ENCODE measurements at regions not wholly inside any gene's neighbourhood (a gene's known extent, or its start where the extent isn't known, plus 50 kb on each side); places are given as distances from the start of the nearest gene placed in this dataset.

DNA sequence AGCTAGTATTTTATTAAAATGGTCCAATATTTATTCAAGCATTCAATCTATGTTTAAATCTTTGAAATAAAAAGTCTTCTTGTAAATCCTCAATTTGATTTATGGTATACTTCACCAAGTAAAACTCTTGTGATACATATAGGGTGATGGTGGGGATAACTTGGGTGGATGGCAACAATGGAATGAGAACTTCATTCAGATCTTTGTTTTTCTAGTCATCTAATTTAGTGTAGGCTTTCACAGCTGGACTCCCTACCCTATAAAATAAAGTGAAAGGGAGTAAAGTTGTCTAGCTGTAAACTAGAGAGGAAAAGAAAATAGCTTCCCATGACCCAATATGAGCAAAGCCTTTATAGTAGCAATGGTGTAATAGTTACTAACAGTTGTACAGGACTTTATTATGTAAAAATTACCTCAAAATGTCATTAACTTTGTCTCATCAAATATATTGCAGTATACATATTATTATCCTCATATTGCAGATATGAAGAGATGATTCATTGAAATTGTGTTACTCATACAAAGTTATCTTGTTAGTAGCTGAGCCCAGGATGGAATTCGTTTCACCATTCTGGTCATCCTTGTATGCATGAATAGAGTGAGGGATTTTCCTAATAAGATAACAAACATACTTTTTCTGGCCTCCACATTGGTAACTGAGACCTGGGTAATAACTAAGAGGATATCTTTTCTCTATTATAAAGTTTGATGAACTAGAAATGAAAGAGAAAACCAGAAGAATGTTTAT lies 1377.7 kb upstream of the ADGRL4 start:
- DNase-seq (ENCODE audit: low spot score) = no peak

GRCh38 chr1:80375662-80376061 lies 1369.1 kb upstream of the ADGRL4 start:
- TF ChIP-seq, protein P1, sequence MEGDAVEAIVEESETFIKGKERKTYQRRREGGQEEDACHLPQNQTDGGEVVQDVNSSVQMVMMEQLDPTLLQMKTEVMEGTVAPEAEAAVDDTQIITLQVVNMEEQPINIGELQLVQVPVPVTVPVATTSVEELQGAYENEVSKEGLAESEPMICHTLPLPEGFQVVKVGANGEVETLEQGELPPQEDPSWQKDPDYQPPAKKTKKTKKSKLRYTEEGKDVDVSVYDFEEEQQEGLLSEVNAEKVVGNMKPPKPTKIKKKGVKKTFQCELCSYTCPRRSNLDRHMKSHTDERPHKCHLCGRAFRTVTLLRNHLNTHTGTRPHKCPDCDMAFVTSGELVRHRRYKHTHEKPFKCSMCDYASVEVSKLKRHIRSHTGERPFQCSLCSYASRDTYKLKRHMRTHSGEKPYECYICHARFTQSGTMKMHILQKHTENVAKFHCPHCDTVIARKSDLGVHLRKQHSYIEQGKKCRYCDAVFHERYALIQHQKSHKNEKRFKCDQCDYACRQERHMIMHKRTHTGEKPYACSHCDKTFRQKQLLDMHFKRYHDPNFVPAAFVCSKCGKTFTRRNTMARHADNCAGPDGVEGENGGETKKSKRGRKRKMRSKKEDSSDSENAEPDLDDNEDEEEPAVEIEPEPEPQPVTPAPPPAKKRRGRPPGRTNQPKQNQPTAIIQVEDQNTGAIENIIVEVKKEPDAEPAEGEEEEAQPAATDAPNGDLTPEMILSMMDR (IDR thresholded peaks at IDR 0.05; ENCODE audit: extremely low read depth, insufficient read depth, missing control alignments) = no peak
- in situ Hi-C loops (cut with MboI; ENCODE audit: low pct_unique_long_range_greater_than_20kb, low sequenced_read_pairs, unreplicated experiment) = no loop called here
- DNase-seq (ENCODE audit: low spot score) = no peak

More for the DNA sequence above, 1377.7 kb upstream of the ADGRL4 start:
- TF ChIP-seq, protein P1 (IDR thresholded peaks at IDR 0.05; ENCODE audit: extremely low read depth, insufficient read depth, missing control alignments) = no peak
- in situ Hi-C loops (cut with MboI; ENCODE audit: low pct_unique_long_range_greater_than_20kb, low sequenced_read_pairs, unreplicated experiment) = no loop called here

DNA sequence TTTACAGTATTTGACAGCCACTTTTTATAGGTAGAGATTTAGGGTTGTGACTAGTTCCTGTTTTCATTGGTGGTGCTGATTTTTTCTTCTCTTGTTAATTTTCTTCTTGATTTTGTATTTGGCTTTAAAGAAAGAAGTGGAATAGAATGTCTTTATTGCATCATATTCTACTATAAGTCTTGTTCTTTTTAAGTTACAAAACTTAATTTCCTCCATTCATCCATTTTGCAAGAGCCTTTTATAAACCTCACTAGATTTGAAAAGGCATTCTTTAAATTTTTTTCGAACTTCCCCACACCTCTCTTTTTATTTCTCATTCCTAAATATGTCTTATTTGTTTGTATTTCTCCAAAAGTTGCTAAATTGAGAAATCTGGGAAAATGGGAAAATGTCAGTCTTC lies 1368.6 kb upstream of the ADGRL4 start:
- no peak for DNase-seq (ENCODE audit: low spot score)
- TF ChIP-seq, protein P1 (IDR thresholded peaks at IDR 0.05; ENCODE audit: extremely low read depth, insufficient read depth, missing control alignments) = no peak
- in situ Hi-C loops (cut with MboI; ENCODE audit: low pct_unique_long_range_greater_than_20kb, low sequenced_read_pairs, unreplicated experiment) = no loop called here

GRCh38 chr1:80369780-80370179 lies 1363.2 kb upstream of the ADGRL4 start:
- TF ChIP-seq, protein P1 (IDR thresholded peaks at IDR 0.05; ENCODE audit: extremely low read depth, insufficient read depth, missing control alignments) = no peak
- in situ Hi-C loops (cut with MboI; ENCODE audit: low pct_unique_long_range_greater_than_20kb, low sequenced_read_pairs, unreplicated experiment) = no loop called here
- no peak for DNase-seq (ENCODE audit: low spot score)

- TF ChIP-seq, protein P1 (IDR thresholded peaks at IDR 0.05; ENCODE audit: extremely low read depth, insufficient read depth, missing control alignments) = no peak
- DNase-seq (ENCODE audit: low spot score) = no peak
- in situ Hi-C loops (cut with MboI; ENCODE audit: low pct_unique_long_range_greater_than_20kb, low sequenced_read_pairs, unreplicated experiment) = no loop called here
Measured at GRCh38 chr1:80367058-80367457, 1360.5 kb upstream of the ADGRL4 start.

- in situ Hi-C loops (cut with MboI; ENCODE audit: low pct_unique_long_range_greater_than_20kb, low sequenced_read_pairs, unreplicated experiment) = no loop called here
- DNase-seq (ENCODE audit: low spot score) = no peak
- TF ChIP-seq, protein P1 (IDR thresholded peaks at IDR 0.05; ENCODE audit: extremely low read depth, insufficient read depth, missing control alignments) = no peak
Measured at GRCh38 chr1:80365359-80366021, 1359.0 kb upstream of the ADGRL4 start.

All from GM13977 (cell line).